ENCODE measurements at regions not wholly inside any gene's neighbourhood (a gene's known extent, or its start where the extent isn't known, plus 50 kb on each side); places are given as distances from the start of the nearest gene placed in this dataset.
"Not testable (repeated sequence)": the region's sequence is repeated elsewhere in the genome, so short reads cannot be mapped to it uniquely, and the experiment has no call there.

- no peaks in the 10 kb centered on the region for H3K27me3 Mint-ChIP-seq (ENCODE audit: low read depth)
Observed at GRCh38 chr6:92126088-92126487, 1293.3 kb downstream of the EPHA7 start.

GRCh38 chr6:92125681-92126080 lies 1293.7 kb downstream of the EPHA7 start:
- no peak overlapping the region for H3K27ac Mint-ChIP-seq
- no peak overlapping the region for H3K4me3 Mint-ChIP-seq (ENCODE audit: low read depth)
- H3K27me3 Mint-ChIP-seq (ENCODE audit: low read depth), result no peaks in the 10 kb centered on the region
- no peaks in the 10 kb centered on the region for H3K36me3 Mint-ChIP-seq (ENCODE audit: low read depth)
- H3K9me3 Mint-ChIP-seq, result no peaks in the 10 kb centered on the region
- DNase-seq (ENCODE audit: low spot score), result no peak
- intact Hi-C loops (cut with micrococcal nuclease), result no loop called here
- H3K4me1 Mint-ChIP-seq (ENCODE audit: low read depth), result no peaks in the 10 kb centered on the region

More at GRCh38 chr6:92126088-92126487, 1293.3 kb downstream of the EPHA7 start:
- Mint-ChIP-seq H3K9me3 (no peaks in the 10 kb centered on the region), H3K4me3 (ENCODE audit: low read depth) (no peak overlapping the region), H3K27ac (no peak overlapping the region), H3K4me1 (ENCODE audit: low read depth) (no peaks in the 10 kb centered on the region), H3K36me3 (ENCODE audit: low read depth) (no peaks in the 10 kb centered on the region)
- intact Hi-C loops (cut with micrococcal nuclease), result no loop called here
- DNase-seq (ENCODE audit: low spot score), result no peak

- Mint-ChIP-seq H3K36me3 (ENCODE audit: low read depth) (no peaks in the 10 kb centered on the region), H3K9me3 (no peaks in the 10 kb centered on the region), H3K4me3 (ENCODE audit: low read depth) (no peak overlapping the region), H3K27me3 (ENCODE audit: low read depth) (no peaks in the 10 kb centered on the region), H3K4me1 (ENCODE audit: low read depth) (no peaks in the 10 kb centered on the region), H3K27ac (no peak overlapping the region)
- no peak for DNase-seq (ENCODE audit: low spot score)
- intact Hi-C loops (cut with micrococcal nuclease), result no loop called here
Observed at GRCh38 chr6:92124200-92124651, 1295.1 kb downstream of the EPHA7 start.

GRCh38 chr6:92122746-92123145 lies 1296.6 kb downstream of the EPHA7 start:
- H3K4me3 Mint-ChIP-seq (ENCODE audit: low read depth), result no peak overlapping the region
- no peaks in the 10 kb centered on the region for H3K36me3 Mint-ChIP-seq (ENCODE audit: low read depth)
- no peaks in the 10 kb centered on the region for H3K9me3 Mint-ChIP-seq
- no peak for DNase-seq (ENCODE audit: low spot score)
- no peaks in the 10 kb centered on the region for H3K27me3 Mint-ChIP-seq (ENCODE audit: low read depth)
- no peaks in the 10 kb centered on the region for H3K4me1 Mint-ChIP-seq (ENCODE audit: low read depth)
- H3K27ac Mint-ChIP-seq, result no peak overlapping the region
- intact Hi-C loops (cut with micrococcal nuclease), result no loop called here

GRCh38 chr6:92121228-92121627 lies 1298.1 kb downstream of the EPHA7 start:
- Mint-ChIP-seq H3K27me3 (ENCODE audit: low read depth) (no peaks in the 10 kb centered on the region), H3K4me1 (ENCODE audit: low read depth) (no peaks in the 10 kb centered on the region), H3K36me3 (ENCODE audit: low read depth) (no peaks in the 10 kb centered on the region), H3K9me3 (no peaks in the 10 kb centered on the region), H3K4me3 (ENCODE audit: low read depth) (no peak overlapping the region), H3K27ac (no peak overlapping the region)
- DNase-seq (ENCODE audit: low spot score), result no peak
- intact Hi-C loops (cut with micrococcal nuclease), result no loop called here

GRCh38 chr6:92117800-92118199 lies 1301.6 kb downstream of the EPHA7 start:
- no peak for DNase-seq (ENCODE audit: low spot score)
- intact Hi-C loops (cut with micrococcal nuclease), result no loop called here
- Mint-ChIP-seq H3K27me3 (ENCODE audit: low read depth) (no peaks in the 10 kb centered on the region), H3K36me3 (ENCODE audit: low read depth) (no peaks in the 10 kb centered on the region), H3K4me1 (ENCODE audit: low read depth) (no peaks in the 10 kb centered on the region), H3K27ac (no peak overlapping the region), H3K9me3 (no peaks in the 10 kb centered on the region), H3K4me3 (ENCODE audit: low read depth) (no peak overlapping the region)

- no peak for DNase-seq (ENCODE audit: low spot score)
- H3K9me3 Mint-ChIP-seq, result peaks cover 6% of the 10 kb centered on the region
- H3K4me3 Mint-ChIP-seq (ENCODE audit: low read depth), result no peak overlapping the region
- intact Hi-C loops (cut with micrococcal nuclease), result no loop called here
- no peak overlapping the region for H3K27ac Mint-ChIP-seq
- H3K4me1 Mint-ChIP-seq (ENCODE audit: low read depth), result no peaks in the 10 kb centered on the region
- no peaks in the 10 kb centered on the region for H3K27me3 Mint-ChIP-seq (ENCODE audit: low read depth)
- H3K36me3 Mint-ChIP-seq (ENCODE audit: low read depth), result no peaks in the 10 kb centered on the region
Observed at GRCh38 chr6:92114797-92115196, 1304.6 kb downstream of the EPHA7 start.

GRCh38 chr6:92114091-92114675 lies 1305.2 kb downstream of the EPHA7 start:
- H3K4me1 Mint-ChIP-seq (ENCODE audit: low read depth), result no peaks in the 10 kb centered on the region
- no peak for DNase-seq (ENCODE audit: low spot score)
- H3K27me3 Mint-ChIP-seq (ENCODE audit: low read depth), result no peaks in the 10 kb centered on the region
- H3K36me3 Mint-ChIP-seq (ENCODE audit: low read depth), result no peaks in the 10 kb centered on the region
- H3K27ac Mint-ChIP-seq, result no peak overlapping the region
- H3K4me3 Mint-ChIP-seq (ENCODE audit: low read depth), result no peak overlapping the region
- peaks cover 6% of the 10 kb centered on the region for H3K9me3 Mint-ChIP-seq
- intact Hi-C loops (cut with micrococcal nuclease), result no loop called here

- no peak overlapping the region for H3K4me3 Mint-ChIP-seq (ENCODE audit: low read depth)
- no peak overlapping the region for H3K27ac Mint-ChIP-seq
- peaks cover 22% of the 10 kb centered on the region for H3K9me3 Mint-ChIP-seq
- H3K27me3 Mint-ChIP-seq (ENCODE audit: low read depth), result no peaks in the 10 kb centered on the region
- H3K36me3 Mint-ChIP-seq (ENCODE audit: low read depth), result no peaks in the 10 kb centered on the region
- intact Hi-C loops (cut with micrococcal nuclease), result no loop called here
- no peak for DNase-seq (ENCODE audit: low spot score)
- no peaks in the 10 kb centered on the region for H3K4me1 Mint-ChIP-seq (ENCODE audit: low read depth)
Observed at GRCh38 chr6:92111386-92111785, 1308.0 kb downstream of the EPHA7 start.

- Mint-ChIP-seq H3K36me3 (ENCODE audit: low read depth) (no peaks in the 10 kb centered on the region), H3K4me3 (ENCODE audit: low read depth) (no peak overlapping the region), H3K9me3 (peaks cover 25% of the 10 kb centered on the region), H3K27me3 (ENCODE audit: low read depth) (no peaks in the 10 kb centered on the region), H3K27ac (no peak overlapping the region), H3K4me1 (ENCODE audit: low read depth) (no peaks in the 10 kb centered on the region)
- intact Hi-C loops (cut with micrococcal nuclease), result no loop called here
- DNase-seq (ENCODE audit: low spot score), result no peak
Observed at GRCh38 chr6:92110403-92110802, 1309.0 kb downstream of the EPHA7 start.

GRCh38 chr6:92109956-92110355 lies 1309.4 kb downstream of the EPHA7 start:
- Mint-ChIP-seq H3K27me3 (ENCODE audit: low read depth) (no peaks in the 10 kb centered on the region), H3K4me1 (ENCODE audit: low read depth) (no peaks in the 10 kb centered on the region), H3K36me3 (ENCODE audit: low read depth) (no peaks in the 10 kb centered on the region), H3K27ac (no peak overlapping the region), H3K4me3 (ENCODE audit: low read depth) (no peak overlapping the region), H3K9me3 (peaks cover 25% of the 10 kb centered on the region)
- no peak for DNase-seq (ENCODE audit: low spot score)
- intact Hi-C loops (cut with micrococcal nuclease), result no loop called here

- H3K36me3 Mint-ChIP-seq (ENCODE audit: low read depth), result no peaks in the 10 kb centered on the region
- no peaks in the 10 kb centered on the region for H3K27me3 Mint-ChIP-seq (ENCODE audit: low read depth)
- intact Hi-C loops (cut with micrococcal nuclease), result no loop called here
- DNase-seq (ENCODE audit: low spot score), result no peak
- no peaks in the 10 kb centered on the region for H3K4me1 Mint-ChIP-seq (ENCODE audit: low read depth)
- peaks cover 25% of the 10 kb centered on the region for H3K9me3 Mint-ChIP-seq
- H3K4me3 Mint-ChIP-seq (ENCODE audit: low read depth), result no peak overlapping the region
- no peak overlapping the region for H3K27ac Mint-ChIP-seq
Observed at GRCh38 chr6:92109256-92109655, 1310.1 kb downstream of the EPHA7 start.

GRCh38 chr6:92086750-92087149 lies 1332.6 kb downstream of the EPHA7 start:
- Mint-ChIP-seq H3K27me3 (ENCODE audit: low read depth) (no peaks in the 10 kb centered on the region), H3K36me3 (ENCODE audit: low read depth) (no peaks in the 10 kb centered on the region), H3K9me3 (peaks cover 19% of the 10 kb centered on the region), H3K4me3 (ENCODE audit: low read depth) (no peak overlapping the region), H3K4me1 (ENCODE audit: low read depth) (no peaks in the 10 kb centered on the region), H3K27ac (no peak overlapping the region)
- intact Hi-C loops (cut with micrococcal nuclease), result no loop called here
- no peak for DNase-seq (ENCODE audit: low spot score)

- intact Hi-C loops (cut with micrococcal nuclease); H3K36me3 Mint-ChIP-seq (ENCODE audit: low read depth); DNase-seq (ENCODE audit: low spot score); H3K4me1 Mint-ChIP-seq (ENCODE audit: low read depth); H3K4me3 Mint-ChIP-seq (ENCODE audit: low read depth); H3K27me3 Mint-ChIP-seq (ENCODE audit: low read depth); H3K27ac Mint-ChIP-seq: not testable (repeated sequence)
- peaks cover 22% of the 10 kb centered on the region for H3K9me3 Mint-ChIP-seq
Observed at GRCh38 chr6:92083914-92084313, 1335.4 kb downstream of the EPHA7 start.

Data from activated T-helper 2 cell treated with anti-CD3 and anti-CD28 coated beads, Interferon-gamma antibody, Interleukin-2, Interleukin-4, amounts not matched to agents 10 μg/mL and 5 μg/mL and 100 μg/mL, durations not matched to agents 14 hours and 24 hours and 36 hours (primary cell).